ENCODE measurements at regions not wholly inside any gene's neighbourhood (a gene's known extent, or its start where the extent isn't known, plus 50 kb on each side); places are given as distances from the start of the nearest gene placed in this dataset.

DNA sequence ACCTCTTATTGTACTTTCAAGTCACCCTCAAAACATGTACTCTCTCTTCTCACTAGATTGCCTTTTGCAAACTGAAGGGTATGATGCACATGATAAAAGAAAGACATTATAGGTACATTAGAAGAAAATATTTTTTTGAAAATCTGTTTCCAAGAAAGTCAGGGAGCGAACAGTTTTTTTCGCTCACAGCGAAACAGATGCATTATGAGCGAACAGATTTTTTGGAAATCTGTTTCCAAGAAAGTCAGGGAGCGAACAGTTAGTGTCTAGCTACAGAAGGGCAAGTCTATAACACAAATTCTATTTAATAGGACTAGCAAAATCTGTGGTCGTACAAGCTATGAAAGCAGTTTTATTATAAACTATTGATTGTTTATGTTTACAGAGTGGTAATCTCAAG is 296.2 kb upstream of the ANO3 start:
- DNase-seq (ENCODE audit: low spot score), result no peak

DNA sequence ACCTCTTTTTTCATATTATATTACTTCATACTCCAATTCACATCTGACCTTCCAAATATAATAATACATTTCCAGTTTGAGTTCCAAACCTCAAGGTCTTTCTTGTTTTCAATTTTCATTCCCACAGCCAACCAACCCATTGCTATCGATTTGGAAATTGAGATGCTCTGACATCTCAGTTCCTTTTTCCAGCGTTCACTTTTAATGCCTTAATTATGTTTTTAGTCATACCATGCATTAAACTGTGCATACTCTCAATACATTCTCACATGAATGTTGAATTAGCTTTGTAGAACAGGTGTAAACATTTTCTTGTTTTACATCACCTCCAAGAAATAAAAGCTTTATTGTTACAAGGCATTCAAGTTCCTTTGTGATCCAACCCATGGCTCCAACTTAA is 294.2 kb upstream of the ANO3 start:
- DNase-seq (ENCODE audit: low spot score), result no peak

DNA sequence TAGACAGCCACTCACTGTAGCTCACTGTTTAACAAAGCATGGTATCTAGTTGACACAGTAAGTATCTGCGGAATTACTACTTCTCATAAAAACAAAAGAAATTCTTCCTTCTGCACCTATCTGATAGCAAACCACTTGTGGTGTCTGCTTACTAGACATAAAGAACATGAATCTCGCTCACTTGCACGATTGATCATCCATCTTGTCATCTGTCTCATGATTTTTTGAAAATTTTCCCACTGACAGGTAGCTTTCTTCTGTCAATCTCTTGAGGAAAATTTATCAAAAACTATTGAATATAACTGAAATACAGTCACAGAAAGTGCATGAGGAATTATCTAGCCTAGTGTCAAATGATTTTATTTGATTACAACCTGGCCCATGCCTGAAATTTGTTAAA is 291.6 kb upstream of the ANO3 start:
- no peak for DNase-seq (ENCODE audit: low spot score)

DNA sequence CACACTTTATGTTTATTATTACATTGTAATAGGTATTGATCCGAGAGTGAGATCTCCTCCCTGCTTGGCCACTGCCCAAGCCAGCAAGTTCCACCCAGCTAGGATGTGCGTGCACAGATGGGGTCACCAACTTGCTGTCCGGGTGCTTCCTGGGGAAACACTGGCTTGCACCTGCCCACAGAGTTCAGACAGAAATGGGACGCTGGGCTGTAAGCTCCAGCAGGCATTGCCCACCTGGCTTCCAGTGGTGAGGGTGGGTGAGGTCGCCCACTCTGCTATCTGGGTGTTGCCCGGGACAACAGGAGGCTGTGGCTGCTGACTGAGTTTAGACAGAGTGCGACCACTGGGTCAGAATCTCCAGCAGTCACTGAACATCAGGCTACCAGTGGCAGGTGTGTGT is 289.8 kb upstream of the ANO3 start:
- DNase-seq (ENCODE audit: low spot score), result no peak

DNA sequence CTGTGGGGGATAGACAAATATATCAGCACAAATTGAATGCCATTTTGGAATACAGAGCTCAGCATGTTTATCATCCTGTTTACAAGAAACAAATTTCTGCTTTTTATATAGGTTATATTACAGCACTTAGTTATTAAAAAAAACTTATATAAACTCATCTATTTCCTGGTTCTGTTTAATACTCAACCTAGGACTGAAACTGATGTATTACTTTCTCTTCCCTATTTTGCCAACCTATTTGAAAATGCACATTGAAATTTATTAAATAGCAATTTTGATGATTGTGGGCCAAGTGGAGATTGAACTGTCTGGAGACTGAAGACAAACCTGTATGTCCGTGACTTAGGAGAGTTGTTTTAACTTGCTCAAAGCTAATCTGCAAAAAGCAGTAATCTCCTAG is 288.3 kb upstream of the ANO3 start:
- DNase-seq (ENCODE audit: low spot score), result no peak

DNA sequence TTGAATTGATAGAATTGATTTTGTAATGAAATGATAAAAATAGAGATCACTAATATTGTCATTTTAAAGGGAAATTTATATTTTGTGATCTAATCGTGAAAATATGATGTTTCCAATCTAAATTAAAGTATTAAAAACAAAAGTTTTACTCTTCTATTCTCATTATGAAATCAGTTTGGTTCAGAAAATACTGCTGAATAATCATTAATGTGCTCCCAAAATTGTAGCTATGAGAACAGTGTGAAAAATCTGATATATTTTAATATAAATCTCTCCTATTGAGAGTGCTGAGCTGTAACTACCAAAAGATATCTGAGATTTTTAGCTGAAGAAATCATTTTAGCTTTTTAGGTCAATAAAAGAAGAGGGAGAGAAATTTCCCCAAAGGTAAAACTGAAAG is 287.5 kb upstream of the ANO3 start:
- DNase-seq (ENCODE audit: low spot score), result no peak

DNA sequence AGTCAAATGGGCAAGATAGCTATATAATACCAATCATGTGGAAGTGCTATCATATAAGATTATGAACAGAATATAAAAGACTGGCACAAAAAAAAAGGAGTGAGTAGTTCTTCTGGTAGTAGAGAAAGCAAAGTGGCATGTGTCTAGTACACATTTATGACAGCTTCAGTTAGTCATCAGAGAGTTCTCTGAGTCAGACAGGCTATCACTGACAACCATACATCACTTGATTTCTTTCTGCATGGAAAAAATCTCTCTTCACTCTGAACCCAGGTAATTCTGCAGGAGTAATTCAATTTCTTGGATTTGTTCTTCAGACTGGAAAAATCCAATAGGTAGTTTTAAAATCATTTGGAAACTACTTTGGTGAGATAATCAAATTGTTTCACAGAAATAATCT is 286.8 kb upstream of the ANO3 start:
- DNase-seq (ENCODE audit: low spot score), result no peak

DNA sequence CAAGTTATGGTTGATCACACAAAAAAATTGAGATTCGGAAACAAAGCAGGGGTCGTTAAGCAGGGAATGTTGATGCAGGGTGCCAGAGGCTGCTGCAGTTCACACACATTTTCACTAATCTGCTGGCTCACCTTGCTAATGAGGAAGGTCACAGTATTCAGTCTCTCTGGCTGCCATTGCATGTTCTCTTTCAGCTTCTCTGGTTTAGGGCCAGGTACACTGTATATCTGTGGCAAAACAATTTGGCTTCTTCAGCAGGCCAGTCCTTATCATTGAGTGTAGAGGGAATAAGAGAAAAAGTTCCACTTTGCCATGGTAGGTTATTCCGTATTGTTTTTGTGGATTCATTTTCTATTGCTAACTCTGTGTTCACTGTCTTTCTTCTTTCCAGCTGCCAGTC is 283.7 kb upstream of the ANO3 start:
- DNase-seq (ENCODE audit: low spot score), result no peak

DNA sequence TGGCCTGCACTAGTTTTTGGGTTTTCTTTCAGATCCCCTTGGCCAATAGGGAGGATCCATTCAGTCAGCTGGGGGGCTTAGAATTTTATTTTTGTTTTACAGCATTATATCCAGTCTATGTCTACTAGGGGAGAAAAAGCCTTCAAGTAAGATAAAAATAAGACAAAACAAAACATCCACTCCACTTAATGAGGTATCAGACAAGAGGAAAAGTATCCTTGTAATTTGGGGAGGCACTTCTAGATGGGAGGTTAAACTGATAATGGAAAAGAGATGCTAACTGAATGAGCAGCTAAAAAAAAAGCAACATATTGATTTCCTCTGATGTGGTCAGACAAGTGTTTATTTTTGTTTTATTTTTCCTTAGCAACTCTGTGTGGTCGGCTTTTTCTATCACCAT is 278.0 kb upstream of the ANO3 start:
- DNase-seq (ENCODE audit: low spot score), result no peak

DNA sequence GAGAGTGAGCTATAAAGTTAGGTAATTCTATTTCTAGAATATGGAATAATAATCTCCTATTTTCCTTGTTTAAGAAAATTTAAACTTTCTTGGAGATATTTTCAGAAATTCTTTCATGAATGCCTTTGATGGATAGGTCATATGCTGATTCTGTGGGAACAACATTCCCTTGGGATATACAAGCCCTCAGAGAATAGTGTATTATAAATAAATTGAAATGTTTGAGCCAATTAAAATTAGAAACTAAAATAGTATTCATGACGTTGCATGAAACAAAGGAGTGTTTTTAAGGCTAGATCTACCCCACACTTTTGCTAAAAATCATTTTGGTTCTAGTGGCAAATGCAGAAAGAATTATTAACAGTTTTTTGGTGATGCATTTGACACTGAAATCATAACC is 269.3 kb upstream of the ANO3 start:
- no peak for DNase-seq (ENCODE audit: low spot score)

DNA sequence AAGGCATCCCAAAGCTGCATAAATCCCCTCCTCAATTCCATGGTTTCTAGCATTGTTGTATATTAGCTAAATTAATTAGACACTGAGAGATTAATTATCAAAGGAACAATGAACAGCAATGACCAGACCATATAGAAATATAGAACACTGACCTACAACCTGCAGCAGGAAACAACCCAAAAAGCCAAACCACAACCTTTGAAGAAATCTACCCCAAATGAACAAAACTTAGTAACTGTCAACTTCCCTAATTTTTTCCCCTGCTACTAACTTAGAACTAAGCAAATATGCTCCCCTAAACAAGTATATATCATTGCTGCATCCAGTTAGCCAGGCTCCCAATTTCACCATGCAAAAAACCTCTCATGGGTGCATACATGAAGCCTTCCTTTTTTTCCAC is 268.0 kb upstream of the ANO3 start:
- no peak for DNase-seq (ENCODE audit: low spot score)

DNA sequence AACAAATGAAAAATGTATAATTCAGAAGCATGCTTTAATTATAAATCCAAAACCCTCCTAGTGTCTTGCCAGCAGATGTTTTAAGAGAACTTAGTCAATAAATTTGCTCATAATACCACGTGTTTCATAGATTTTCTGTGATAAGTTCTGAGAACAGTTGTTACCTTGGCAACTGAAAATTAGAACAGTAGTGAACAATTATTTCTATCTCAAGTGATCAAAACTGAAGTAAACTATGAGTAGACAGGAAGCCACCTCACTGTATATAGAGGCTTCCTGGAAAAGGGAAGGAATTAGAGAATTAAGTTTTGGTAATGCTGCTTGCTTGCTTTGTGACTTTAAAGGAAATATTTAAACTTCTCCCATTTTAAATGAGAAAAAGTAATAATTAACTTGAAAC is 266.0 kb upstream of the ANO3 start:
- peak; percentile 12 for DNase-seq (ENCODE audit: low spot score)

DNA sequence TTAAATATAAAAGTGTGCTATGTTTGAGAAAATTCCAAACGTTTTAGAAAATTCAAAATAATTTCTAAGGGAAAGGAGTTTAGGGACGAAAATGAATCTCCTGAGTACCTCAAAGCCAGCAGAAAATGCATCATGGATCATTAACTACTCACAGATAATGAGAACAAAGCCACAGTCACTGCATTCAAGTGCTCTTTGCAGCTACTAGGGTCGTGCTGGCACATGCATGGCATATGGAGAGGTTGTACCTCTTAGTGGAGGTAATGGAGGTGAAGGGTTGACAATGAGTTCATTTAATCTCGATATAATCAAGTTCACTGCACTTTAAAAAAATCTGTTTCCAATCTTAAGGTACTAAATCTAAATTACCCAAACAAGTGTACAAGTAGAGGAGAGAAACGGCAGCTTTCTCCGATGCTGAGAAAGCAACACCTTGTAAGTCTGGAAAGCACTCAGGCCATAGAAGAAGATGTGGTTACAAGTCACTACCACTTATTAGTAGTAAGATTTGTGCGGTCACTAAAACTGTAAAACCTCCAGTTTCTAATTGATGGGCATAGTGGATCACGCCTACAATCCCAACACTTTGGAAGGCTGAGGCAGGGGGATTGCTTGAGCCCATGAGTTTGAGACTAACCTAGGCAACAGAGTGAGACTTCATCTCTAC is 261.1 kb upstream of the ANO3 start:
- DNase-seq (ENCODE audit: low spot score), result no peak

DNA sequence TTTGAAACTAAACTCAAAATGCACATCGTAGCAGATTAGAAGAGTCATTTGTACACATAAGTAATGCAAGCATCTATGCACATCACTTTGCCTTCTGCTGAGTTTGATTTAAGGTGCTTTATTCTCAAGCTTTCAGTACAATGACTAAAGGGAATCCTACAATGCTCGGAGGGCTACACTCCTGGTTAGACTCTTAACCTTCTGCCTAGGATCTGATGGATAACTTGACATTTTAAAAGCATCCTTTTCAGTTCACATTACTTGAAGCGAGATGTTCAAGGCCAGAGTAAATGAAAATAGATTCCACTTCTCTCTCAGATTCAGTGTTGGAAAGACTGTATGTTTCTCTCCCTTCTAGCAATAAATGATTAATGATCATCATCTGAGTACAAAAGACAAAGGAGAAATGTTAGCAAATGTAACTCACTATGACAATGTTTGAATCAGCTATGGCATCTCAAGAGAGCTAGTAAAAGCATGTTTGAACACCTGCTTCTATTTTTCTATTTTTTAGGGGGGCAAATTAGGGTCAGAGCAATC is 259.2 kb upstream of the ANO3 start:
- DNase-seq (ENCODE audit: low spot score), result no peak

DNA sequence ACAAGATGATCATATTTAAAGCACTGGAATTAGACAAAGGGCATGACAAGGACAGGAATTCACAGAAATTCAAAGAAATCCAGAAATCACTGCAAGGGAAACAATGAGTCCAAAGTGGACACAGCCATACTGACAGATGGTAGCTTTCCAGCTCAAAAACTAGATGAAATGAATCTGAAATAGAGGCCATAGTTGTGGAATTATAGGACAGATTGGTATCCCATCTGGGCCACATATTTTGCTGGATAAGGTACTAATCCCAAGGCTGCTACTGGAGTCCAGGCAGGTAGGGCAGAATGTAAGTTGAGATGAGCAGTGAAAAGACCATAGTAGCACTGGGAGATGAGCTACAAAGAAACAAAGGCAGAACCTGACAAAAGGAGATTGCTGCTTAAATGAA is 258.3 kb upstream of the ANO3 start:
- DNase-seq (ENCODE audit: low spot score), result no peak

DNA sequence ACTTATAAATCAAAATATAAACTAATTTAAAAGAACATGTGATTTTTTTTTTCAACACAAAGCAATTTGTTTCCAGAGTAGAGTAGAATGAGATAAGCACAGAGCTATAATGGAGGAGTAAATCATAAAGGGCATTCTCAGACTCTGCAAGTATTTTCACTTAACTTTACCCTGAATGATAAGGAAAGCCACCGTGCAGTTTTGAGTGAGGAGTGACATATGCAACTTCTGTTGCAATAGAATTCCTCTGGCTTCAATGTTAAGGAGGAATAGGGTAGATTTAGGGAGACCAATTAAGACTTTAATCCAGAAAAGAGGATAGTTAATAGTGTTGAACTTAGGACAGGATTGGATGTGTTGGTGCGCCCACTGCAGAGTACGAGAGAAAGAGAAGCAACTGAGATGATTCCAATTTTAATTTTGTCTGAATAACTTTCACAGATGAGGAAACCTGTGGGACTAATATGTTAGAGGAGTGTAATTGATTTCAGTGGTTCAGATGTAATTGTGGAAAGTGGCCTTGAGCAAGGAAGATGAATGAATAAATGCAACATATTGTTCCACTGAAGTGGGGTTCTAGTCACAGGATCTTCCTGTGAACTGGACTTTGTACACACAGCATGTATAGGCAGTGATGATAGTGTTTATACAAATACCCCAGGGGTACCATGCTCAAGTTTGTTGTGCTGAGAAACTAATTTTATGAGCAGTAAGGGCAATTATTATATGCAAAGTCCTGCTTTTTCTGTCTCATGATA is 255.5 kb upstream of the ANO3 start:
- DNase-seq (ENCODE audit: low spot score), result no peak

DNA sequence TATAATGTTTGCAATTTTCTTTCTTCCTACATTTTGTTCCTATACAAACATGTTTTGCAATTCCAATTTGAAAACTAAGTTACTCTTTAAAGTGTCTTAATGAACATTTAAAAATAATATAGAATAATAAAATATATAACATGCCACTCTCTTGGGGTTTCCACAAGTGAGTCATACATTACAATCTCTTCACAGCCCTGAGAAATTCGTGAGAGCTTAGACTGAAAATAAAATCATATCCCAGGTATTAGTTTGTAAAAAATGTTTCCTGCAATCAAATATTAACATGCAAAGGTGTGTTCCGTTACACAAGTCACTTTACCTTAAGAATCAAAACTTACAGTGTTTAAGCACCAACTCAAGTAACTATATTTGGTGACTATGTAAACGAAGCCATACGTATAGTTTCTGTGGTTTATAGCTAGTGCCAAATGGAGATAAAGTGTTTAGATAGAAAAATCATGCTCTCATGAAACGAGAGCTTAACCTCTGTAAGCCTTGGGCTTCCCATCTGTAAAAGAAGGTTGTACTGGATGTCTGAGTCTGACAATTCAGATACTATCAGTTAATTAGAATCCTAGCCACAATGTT is 253.6 kb upstream of the ANO3 start:
- no peak for DNase-seq (ENCODE audit: low spot score)

DNA sequence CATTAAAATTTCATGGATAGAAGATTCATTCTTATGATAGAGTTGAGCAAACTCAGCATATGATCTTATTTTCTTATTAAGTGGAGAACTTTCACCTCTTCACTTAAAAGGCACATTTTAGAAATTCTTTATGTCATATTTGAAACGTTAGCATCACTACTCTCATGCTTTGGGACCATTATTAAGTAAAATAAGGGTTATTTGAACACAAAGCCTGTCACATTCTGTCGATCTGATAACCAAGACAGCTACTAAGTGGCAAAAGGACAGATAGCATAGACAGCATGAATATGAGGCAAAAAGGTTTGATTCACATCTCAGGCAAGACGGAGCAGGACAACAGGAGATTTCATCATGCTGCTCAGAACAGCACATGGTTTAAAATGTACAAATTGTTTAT is 247.6 kb upstream of the ANO3 start:
- no peak for DNase-seq (ENCODE audit: low spot score)

DNA sequence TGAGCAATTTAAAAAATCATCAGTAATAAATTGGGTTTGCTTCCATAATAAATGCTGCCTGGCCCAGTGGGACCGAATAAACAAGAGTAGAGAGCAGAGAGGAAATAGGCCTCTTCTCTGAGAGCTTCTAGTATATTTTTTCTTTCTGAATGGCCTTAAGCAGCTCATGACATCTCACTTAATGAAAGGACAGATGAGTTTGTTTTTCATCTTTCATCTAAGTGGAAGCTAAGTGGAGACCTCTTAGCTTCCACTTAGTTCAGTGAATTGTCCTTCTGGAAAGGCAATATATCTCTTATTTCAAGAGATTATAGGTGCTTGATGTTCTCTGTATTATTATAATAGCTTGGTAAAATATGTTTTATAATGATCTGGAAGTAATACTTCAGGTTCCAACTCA is 245.9 kb upstream of the ANO3 start:
- no peak for DNase-seq (ENCODE audit: low spot score)

DNA sequence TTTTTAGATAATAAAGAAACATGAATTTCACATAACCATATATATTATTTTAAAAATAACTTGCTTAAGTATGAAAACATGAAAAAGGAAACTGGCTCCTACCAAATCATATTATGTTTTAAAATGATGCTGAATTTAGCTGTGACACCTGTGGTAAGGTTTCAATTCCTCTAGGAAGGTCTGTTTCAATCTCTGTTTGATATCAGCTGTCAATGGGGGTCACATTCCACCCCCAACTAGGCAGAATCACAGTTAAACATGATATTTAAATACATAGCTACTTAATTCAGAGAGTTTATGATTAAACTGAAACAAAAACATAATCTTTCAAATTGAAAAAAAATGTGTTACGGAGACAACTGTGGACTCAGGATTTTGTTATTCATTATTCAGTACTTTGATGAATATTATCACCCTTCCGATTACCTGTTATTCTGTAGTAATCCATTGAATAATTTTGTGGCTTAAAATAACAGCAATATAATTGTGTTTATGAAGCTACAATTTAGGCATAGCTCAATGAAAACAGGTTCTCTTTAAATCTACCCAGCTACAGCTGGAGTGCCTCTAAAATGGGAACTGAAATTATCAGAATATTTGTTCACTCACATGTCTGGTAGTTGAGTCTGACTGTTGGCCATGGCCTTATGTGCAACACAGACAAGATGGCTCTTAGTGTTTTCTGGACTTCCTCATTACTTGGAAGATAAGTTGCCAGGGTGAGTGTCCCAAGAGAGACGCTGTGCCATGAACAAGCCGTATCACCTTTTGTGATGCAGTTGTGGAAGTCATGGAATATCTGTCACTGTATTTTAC is 244.6 kb upstream of the ANO3 start:
- no peak for DNase-seq (ENCODE audit: low spot score)

DNA sequence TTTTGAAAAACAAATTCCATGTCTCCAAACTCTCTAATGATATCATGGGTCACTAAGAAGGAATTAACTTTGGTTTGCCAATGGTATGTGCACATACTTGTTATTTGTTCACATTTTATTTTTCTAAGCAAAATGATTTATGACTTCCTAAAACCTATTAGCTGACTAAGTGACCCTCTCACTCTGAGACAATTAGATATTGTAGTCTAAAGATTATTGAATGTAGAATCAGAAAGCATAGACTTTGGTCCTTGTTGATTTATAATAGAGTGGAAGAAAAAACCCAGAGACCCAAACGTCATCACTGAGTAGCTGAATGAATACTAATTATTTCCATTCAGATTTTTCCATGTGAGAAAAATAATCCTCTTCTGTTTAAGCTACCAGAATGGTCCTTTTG is 243.5 kb upstream of the ANO3 start:
- no peak for DNase-seq (ENCODE audit: low spot score)

DNA sequence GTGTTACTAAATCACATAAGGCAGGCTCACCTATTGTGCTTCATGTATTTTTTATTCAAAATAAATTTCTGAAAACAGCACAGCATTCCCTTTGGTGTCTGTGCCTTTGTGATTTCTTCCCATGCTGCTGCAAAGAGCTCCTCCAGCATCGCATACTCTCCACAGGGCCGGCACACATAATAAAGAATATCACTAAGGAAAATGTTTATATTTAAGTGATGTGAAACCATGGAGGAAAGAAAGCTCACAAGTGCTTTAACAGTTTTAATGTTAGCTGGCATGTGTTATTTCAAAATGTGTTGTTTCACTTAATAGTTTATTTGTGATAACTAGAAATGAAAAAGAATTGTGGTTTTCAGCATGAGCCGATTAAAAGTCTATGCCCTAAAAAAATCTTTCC is 241.3 kb upstream of the ANO3 start:
- DNase-seq (ENCODE audit: low spot score), result no peak

DNA sequence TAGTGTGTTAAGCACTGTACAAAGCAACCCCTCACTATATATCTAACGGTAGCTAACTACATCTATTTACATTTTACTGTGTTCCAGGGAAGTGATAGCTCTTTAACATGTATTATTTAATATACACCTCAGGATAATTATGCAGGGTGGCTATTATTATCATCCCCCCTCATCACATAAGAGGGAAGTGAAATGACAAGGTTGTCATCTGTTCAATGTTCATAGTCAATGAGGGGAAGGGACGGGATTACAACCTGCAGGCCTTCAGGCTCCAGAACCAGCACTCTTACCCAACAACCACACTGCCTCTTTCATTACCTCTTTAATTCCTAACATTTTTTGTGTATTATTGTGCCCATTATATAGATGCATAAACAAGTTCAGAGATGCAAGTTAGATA is 238.7 kb upstream of the ANO3 start:
- DNase-seq (ENCODE audit: low spot score), result no peak
